H9 (cell line): ENCODE measurements at regions not wholly inside any gene's neighbourhood (a gene's known extent, or its start where the extent isn't known, plus 50 kb on each side); places are given as distances from the start of the nearest gene placed in this dataset.

ENCODE experiments used
- DNase-seq: peaks from one replicate; pipeline ENCODE4 v3.0.0-alpha.2; 2017
- H2AFZ ChIP-seq: one replicate; pipeline ENCODE4 v1.6.1; 2013; ENCODE audit warnings: mild to moderate bottlenecking, low read length, control low read depth, moderate library complexity
- H2AK5ac ChIP-seq: 2 replicates; pipeline ENCODE4 v1.6.1; 2013; ENCODE audit warnings: low read length, control low read depth, mixed read lengths; ENCODE audit not compliant: insufficient read length
- H2BK120ac ChIP-seq: one replicate; pipeline ENCODE4 v1.6.1; 2013; ENCODE audit warnings: low read depth, mild to moderate bottlenecking, low read length, control low read depth, inconsistent platforms; ENCODE audit not compliant: poor library complexity, severe bottlenecking
- H2BK12ac ChIP-seq: 2 replicates; pipeline ENCODE4 v1.6.1; 2013; ENCODE audit warnings: low read length, control low read depth, mixed read lengths, low read depth; ENCODE audit not compliant: insufficient read length
- H2BK15ac ChIP-seq: 2 replicates; pipeline ENCODE4 v1.6.1; 2013; ENCODE audit warnings: low read depth, low read length, control low read depth
- H2BK20ac ChIP-seq: one replicate; pipeline ENCODE4 v1.6.1; 2013; ENCODE audit warnings: low read depth, mild to moderate bottlenecking, low read length, control low read depth, inconsistent platforms; ENCODE audit not compliant: poor library complexity, severe bottlenecking
- H2BK5ac ChIP-seq: 2 replicates; pipeline ENCODE4 v1.6.1; 2013; ENCODE audit warnings: low read length, control low read depth, mixed read lengths; ENCODE audit not compliant: insufficient read length
- H3K14ac ChIP-seq: 2 replicates; pipeline ENCODE4 v1.6.1; 2013; ENCODE audit warnings: low read length, control low read depth; ENCODE audit not compliant: insufficient read depth
- H3K18ac ChIP-seq: 2 replicates; pipeline ENCODE4 v1.6.1; 2013; ENCODE audit warnings: low read depth, mild to moderate bottlenecking, mixed read lengths, low read length, control low read depth; ENCODE audit not compliant: insufficient read length
- H3K23ac ChIP-seq: 2 replicates; pipeline ENCODE4 v1.6.1; 2013; ENCODE audit warnings: low read length, control low read depth, mixed read lengths, low read depth; ENCODE audit not compliant: insufficient read length
- H3K23me2 ChIP-seq: 2 replicates; pipeline ENCODE4 v1.6.1; 2013; ENCODE audit warnings: low read depth, mild to moderate bottlenecking, mixed read lengths, low read length, control low read depth; ENCODE audit not compliant: insufficient read length, poor library complexity, severe bottlenecking
- H3K27ac ChIP-seq: 2 replicates; pipeline ENCODE4 v1.5.1; 2013; ENCODE audit warnings: low read length, control low read depth, mixed read lengths, low read depth; ENCODE audit not compliant: insufficient read length
- H3K27me3 ChIP-seq: 2 replicates; pipeline ENCODE4 v1.6.1; 2013; ENCODE audit warnings: low read length, control low read depth, inconsistent platforms; ENCODE audit not compliant: insufficient read depth
- H3K4ac ChIP-seq: 2 replicates; pipeline ENCODE4 v1.6.1; 2013; ENCODE audit warnings: low read depth, mild to moderate bottlenecking, control low read depth, inconsistent platforms, low read length, moderate library complexity
- H3K4me1 ChIP-seq: 2 replicates; pipeline ENCODE4 v1.6.1; 2013; ENCODE audit warnings: low read length, control low read depth, inconsistent platforms; ENCODE audit not compliant: insufficient read depth
- H3K4me2 ChIP-seq: 2 replicates; pipeline ENCODE4 v1.6.1; 2013; ENCODE audit warnings: low read length, control low read depth, mixed read lengths; ENCODE audit not compliant: insufficient read length, insufficient read depth
- H3K56ac ChIP-seq: 2 replicates; pipeline ENCODE4 v1.6.1; 2013; ENCODE audit warnings: low read depth, mild to moderate bottlenecking, mixed read lengths, low read length, control low read depth; ENCODE audit not compliant: insufficient read length
- H3K79me1 ChIP-seq: 2 replicates; pipeline ENCODE4 v1.6.1; 2013; ENCODE audit warnings: low read depth, mild to moderate bottlenecking, moderate library complexity, low read length, control low read depth, inconsistent platforms; ENCODE audit not compliant: insufficient read depth, poor library complexity, severe bottlenecking
- H3K79me2 ChIP-seq: 2 replicates; pipeline ENCODE4 v1.6.1; 2013; ENCODE audit warnings: low read length, control low read depth, inconsistent platforms; ENCODE audit not compliant: insufficient read depth
- H3K9ac ChIP-seq: 2 replicates; pipeline ENCODE4 v1.6.1; 2013; ENCODE audit warnings: low read length, control low read depth, mixed read lengths; ENCODE audit not compliant: insufficient read length; ENCODE audit errors: extremely low read depth
- H3K9me3 ChIP-seq: one replicate; pipeline ENCODE4 v1.6.1; 2013; ENCODE audit warnings: low read depth, low read length, inconsistent platforms; ENCODE audit not compliant: control insufficient read depth
- H3T11ph ChIP-seq: one replicate; pipeline ENCODE4 v1.6.1; 2013; ENCODE audit warnings: mild to moderate bottlenecking, low read length, control low read depth, inconsistent platforms
- H4K20me1 ChIP-seq: one replicate; pipeline ENCODE4 v1.6.1; 2013; ENCODE audit not compliant: control insufficient read depth, insufficient read length, insufficient read depth
- H4K5ac ChIP-seq: 2 replicates; pipeline ENCODE4 v1.6.1; 2013; ENCODE audit warnings: low read depth, mild to moderate bottlenecking, mixed read lengths, low read length, control low read depth; ENCODE audit not compliant: insufficient read length
- H4K8ac ChIP-seq: replicated peaks from 2 replicates; pipeline ENCODE4 v1.6.1; 2013; ENCODE audit warnings: low read length, control low read depth, mixed read lengths, low read depth; ENCODE audit not compliant: insufficient read length
- H4K91ac ChIP-seq: 2 replicates; pipeline ENCODE4 v1.6.1; 2013; ENCODE audit warnings: low read depth, mild to moderate bottlenecking, moderate library complexity, mixed read lengths, low read length, control low read depth; ENCODE audit not compliant: insufficient read length
- H3K27ac Mint-ChIP-seq, 3 experiments: 2 replicates in 2 of 3; 3 replicates in 1 of 3; pipeline ENCODE4 v1.8.0; 2020 to 2021; ENCODE audit warnings: mixed read lengths in 3 of 3, mild to moderate bottlenecking in 1 of 3, moderate library complexity in 1 of 3
- H3K27me3 Mint-ChIP-seq: 2 replicates; pipeline ENCODE4 v1.8.0; 2021; ENCODE audit warnings: low read depth, mild to moderate bottlenecking, moderate library complexity, mixed read lengths
- H3K36me3 Mint-ChIP-seq, 3 experiments: 2 replicates in 2 of 3; 3 replicates in 1 of 3; pipeline ENCODE4 v1.8.0; 2020 to 2021; ENCODE audit warnings: low read depth in 3 of 3, mixed read lengths in 3 of 3; ENCODE audit not compliant: insufficient read depth in 1 of 3
- H3K4me1 Mint-ChIP-seq, 2 experiments: 2 replicates each; pipeline ENCODE4 v1.8.0; 2020; ENCODE audit warnings: mixed read lengths in 2 of 2
- H3K4me3 Mint-ChIP-seq, 2 experiments: 2 replicates in 1 of 2; 3 replicates in 1 of 2; pipeline ENCODE4 v1.8.0; 2020 to 2021; ENCODE audit warnings: mild to moderate bottlenecking in 2 of 2, mixed read lengths in 2 of 2, moderate library complexity in 1 of 2
- H3K9me3 Mint-ChIP-seq, 2 experiments: 2 replicates in 1 of 2; 3 replicates in 1 of 2; pipeline ENCODE4 v1.8.0; 2020; ENCODE audit warnings: mild to moderate bottlenecking in 2 of 2, mixed read lengths in 2 of 2, moderate library complexity in 1 of 2
- WGBS: extraction: QIAGEN DNeasy Blood & Tissue Kit; methylation state at CpG from one replicate; pipeline ENCODE4 v1.1.7; 2013; ENCODE audit warnings: missing lambda C conversion rate, low lambda C conversion rate, mixed read lengths; ENCODE audit not compliant: insufficient read length; ENCODE audit errors: extremely low coverage; 5-methylcytosine and 5-hydroxymethylcytosine counted together
- TF ChIP-seq, protein P1 (sequence below): fragments of 200-600 bp; sonication (generic); conservative IDR thresholded peaks from 3 replicates; pipeline ENCODE4 v1.8.0; 2021; ENCODE audit warnings: antibody characterized with exemption, mild to moderate bottlenecking

DNA sequence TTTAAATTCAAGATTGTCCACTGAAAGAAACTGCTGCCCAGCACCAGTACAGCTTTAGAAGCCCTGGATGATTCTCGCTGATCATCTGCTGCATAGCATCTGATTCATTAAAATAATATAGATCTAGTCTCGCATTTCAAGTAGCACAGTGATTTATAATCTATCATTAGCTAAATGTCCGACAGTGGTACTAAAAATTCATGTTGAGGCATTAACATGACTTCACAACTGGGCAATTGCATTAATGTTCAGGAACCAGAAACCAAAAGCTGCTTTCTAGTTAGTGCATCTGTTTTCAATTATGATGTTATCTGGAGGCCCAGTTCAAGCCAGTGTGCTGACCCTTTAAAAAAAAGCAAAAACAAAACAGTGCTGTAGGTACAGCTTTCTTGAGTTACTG is 1987.2 kb upstream of the SEL1L start:
- Histone ChIP-seq H3K27ac (no peak overlapping the region), H2BK5ac (no peak overlapping the region), H3K23ac (no peak overlapping the region), H3T11ph (no peak overlapping the region), H2AK5ac (no peak overlapping the region), H4K8ac (no peak overlapping the region), H3K14ac (no peak overlapping the region), H3K56ac (no peak overlapping the region), H2BK120ac (no peak overlapping the region), H3K27me3 (no peaks in the 10 kb centered on the region), H3K4ac (no peak overlapping the region), H2BK15ac (no peak overlapping the region), H3K9ac (no peak overlapping the region), H4K91ac (no peak overlapping the region), H4K5ac (no peak overlapping the region), H4K20me1 (no peaks in the 10 kb centered on the region), H3K9me3 (no peaks in the 10 kb centered on the region), H3K4me1 (no peaks in the 10 kb centered on the region), H3K79me1 (no peaks in the 10 kb centered on the region), H2AFZ (no peak overlapping the region), H2BK12ac (no peak overlapping the region), H2BK20ac (no peak overlapping the region), H3K18ac (no peak overlapping the region), H3K79me2 (no peaks in the 10 kb centered on the region), H3K4me2 (no peak overlapping the region), H3K23me2 (no peaks in the 10 kb centered on the region)
- TF ChIP-seq, protein P1, sequence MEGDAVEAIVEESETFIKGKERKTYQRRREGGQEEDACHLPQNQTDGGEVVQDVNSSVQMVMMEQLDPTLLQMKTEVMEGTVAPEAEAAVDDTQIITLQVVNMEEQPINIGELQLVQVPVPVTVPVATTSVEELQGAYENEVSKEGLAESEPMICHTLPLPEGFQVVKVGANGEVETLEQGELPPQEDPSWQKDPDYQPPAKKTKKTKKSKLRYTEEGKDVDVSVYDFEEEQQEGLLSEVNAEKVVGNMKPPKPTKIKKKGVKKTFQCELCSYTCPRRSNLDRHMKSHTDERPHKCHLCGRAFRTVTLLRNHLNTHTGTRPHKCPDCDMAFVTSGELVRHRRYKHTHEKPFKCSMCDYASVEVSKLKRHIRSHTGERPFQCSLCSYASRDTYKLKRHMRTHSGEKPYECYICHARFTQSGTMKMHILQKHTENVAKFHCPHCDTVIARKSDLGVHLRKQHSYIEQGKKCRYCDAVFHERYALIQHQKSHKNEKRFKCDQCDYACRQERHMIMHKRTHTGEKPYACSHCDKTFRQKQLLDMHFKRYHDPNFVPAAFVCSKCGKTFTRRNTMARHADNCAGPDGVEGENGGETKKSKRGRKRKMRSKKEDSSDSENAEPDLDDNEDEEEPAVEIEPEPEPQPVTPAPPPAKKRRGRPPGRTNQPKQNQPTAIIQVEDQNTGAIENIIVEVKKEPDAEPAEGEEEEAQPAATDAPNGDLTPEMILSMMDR, result no peak
- no peak overlapping the region for H3K27ac Mint-ChIP-seq
- no CpG with 5 or more reads among the region's 3 CpGs for WGBS
- H3K4me3 Mint-ChIP-seq, result no peak overlapping the region
- no peak for DNase-seq
- no peaks in the 10 kb centered on the region for H3K4me1 Mint-ChIP-seq
- no peaks in the 10 kb centered on the region for H3K36me3 Mint-ChIP-seq
- H3K9me3 Mint-ChIP-seq, result no peaks in the 10 kb centered on the region
- H3K27me3 Mint-ChIP-seq, result no peaks in the 10 kb centered on the region
